Naive thymus-derived CD8-positive, alpha-beta T cell (primary cell): ENCODE measurements at regions not wholly inside any gene's neighbourhood (a gene's known extent, or its start where the extent isn't known, plus 50 kb on each side); places are given as distances from the start of the nearest gene placed in this dataset. TPM values are rescaled to one million over a fixed set of nuclear protein-coding genes. Genes with fewer than 3 reads are reported as not detected.

Experiments used
- microRNA-seq: library from miRNA; unstranded; fragments of <30 nt; microRNA quantifications from one replicate; pipeline ENCODE4 v1.2.0, GENCODE V29; 2022; ENCODE audit warnings: borderline microRNAs expressed

Small RNA genes lying in the stretch of these regions (microRNA-seq; reads per million reads assigned to microRNA genes)
- gene MIR3977 = not detected
